ENCODE measurements at regions not wholly inside any gene's neighbourhood (a gene's known extent, or its start where the extent isn't known, plus 50 kb on each side); places are given as distances from the start of the nearest gene placed in this dataset.

DNA sequence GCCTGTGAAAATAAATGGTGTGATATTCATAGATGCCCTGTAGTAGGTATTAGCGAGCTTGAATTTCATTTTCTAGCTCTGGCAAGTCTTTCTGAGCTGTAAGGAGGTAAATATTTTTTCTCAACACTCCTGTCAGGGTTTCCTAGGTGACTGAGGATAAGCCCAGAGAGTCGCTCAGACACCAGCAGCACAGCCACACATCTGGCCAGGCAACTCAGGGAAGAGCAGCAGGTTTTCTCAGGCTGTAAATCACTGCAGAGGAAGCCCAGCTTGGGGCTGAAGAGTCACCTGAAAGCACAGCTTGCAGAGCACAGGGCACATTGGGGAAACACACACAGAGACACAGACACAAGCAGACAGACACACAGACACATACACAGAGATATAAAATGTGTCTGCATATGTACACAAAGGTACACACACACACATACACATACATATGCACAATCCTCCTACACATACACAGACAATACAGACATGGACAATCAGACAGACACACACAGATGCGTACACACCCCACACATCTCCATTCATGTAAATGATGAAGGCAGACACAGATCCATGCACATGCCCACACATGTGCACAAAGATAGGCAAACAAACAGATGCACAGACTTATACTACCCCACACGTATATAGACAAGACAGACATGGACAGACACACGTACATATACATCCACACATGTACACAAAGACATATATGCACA is 232.0 kb upstream of the TMTC1 start:
- no peak for DNase-seq (ENCODE audit: extremely low read depth, insufficient read length)
- Histone ChIP-seq H3K36me3 (ENCODE audit: control insufficient read depth, insufficient read depth, low read length) (no peaks in the 10 kb centered on the region), H3K27me3 (replicated peaks; ENCODE audit: control insufficient read depth, insufficient read depth, low read length) (no peaks in the 10 kb centered on the region), H3K4me3 (replicated peaks; ENCODE audit: low read depth, low read length) (no peak overlapping the region)
- TF ChIP-seq, protein P1, sequence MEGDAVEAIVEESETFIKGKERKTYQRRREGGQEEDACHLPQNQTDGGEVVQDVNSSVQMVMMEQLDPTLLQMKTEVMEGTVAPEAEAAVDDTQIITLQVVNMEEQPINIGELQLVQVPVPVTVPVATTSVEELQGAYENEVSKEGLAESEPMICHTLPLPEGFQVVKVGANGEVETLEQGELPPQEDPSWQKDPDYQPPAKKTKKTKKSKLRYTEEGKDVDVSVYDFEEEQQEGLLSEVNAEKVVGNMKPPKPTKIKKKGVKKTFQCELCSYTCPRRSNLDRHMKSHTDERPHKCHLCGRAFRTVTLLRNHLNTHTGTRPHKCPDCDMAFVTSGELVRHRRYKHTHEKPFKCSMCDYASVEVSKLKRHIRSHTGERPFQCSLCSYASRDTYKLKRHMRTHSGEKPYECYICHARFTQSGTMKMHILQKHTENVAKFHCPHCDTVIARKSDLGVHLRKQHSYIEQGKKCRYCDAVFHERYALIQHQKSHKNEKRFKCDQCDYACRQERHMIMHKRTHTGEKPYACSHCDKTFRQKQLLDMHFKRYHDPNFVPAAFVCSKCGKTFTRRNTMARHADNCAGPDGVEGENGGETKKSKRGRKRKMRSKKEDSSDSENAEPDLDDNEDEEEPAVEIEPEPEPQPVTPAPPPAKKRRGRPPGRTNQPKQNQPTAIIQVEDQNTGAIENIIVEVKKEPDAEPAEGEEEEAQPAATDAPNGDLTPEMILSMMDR (IDR thresholded peaks at IDR 0.05; ENCODE audit: insufficient read depth, low read length, poor library complexity, severe bottlenecking) = no peak

DNA sequence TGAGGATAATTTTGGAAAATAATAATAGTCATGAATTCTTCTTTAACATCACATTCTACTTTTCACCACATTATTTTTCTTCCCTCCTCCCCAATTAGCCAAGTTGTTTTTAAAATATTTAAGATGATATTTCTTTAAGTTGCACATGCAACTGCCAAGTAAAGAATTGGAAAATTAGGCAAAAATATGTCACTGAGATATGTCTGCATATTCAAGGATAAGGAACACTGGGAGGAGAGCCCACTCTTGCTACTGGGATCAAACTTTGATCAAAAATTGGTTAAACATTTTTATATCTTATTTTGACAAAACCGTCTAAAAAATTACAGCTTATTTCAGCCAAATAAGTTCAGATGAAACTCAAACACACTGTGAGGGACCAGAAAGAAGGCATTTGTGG is 231.2 kb upstream of the TMTC1 start:
- no peaks in the 10 kb centered on the region for H3K27me3 ChIP-seq (replicated peaks; ENCODE audit: control insufficient read depth, insufficient read depth, low read length)
- H3K4me3 ChIP-seq (replicated peaks; ENCODE audit: low read depth, low read length) = no peak overlapping the region
- no peak for DNase-seq (ENCODE audit: extremely low read depth, insufficient read length)
- TF ChIP-seq, protein P1 (IDR thresholded peaks at IDR 0.05; ENCODE audit: insufficient read depth, low read length, poor library complexity, severe bottlenecking) = no peak
- no peaks in the 10 kb centered on the region for H3K36me3 ChIP-seq (ENCODE audit: control insufficient read depth, insufficient read depth, low read length)

DNA sequence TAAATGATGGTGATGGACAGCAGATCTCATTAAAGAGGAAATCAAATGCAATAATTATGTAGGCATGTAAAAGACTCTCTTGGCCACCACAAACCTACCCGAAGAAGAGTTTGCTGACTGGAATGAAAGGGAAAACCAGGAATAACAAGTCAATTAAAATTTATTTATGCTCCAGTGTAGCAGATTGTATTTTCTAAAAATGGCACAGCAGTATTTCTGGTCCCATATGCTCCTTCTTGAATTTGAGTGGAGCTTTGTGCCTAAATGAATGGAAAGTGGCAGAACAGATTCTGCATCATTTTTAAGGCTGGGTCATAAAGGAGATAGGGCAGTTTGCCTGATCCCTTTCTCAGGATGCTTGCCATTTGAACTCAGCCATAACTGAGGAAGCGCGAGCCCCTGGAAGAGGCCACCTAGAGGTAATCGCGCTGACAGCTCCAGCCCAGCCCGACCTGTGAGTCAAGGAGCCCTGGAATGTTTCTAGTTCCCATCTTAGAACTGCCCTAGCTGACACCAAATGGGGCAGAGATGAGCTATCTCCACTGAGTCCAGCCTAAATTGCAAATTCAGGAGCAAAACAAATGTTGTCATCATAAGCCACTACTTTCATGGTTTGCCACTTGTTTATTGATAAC is 229.2 kb upstream of the TMTC1 start:
- Histone ChIP-seq H3K36me3 (ENCODE audit: control insufficient read depth, insufficient read depth, low read length) (no peaks in the 10 kb centered on the region), H3K27me3 (replicated peaks; ENCODE audit: control insufficient read depth, insufficient read depth, low read length) (no peaks in the 10 kb centered on the region), H3K4me3 (replicated peaks; ENCODE audit: low read depth, low read length) (no peak overlapping the region)
- TF ChIP-seq, protein P1 (IDR thresholded peaks at IDR 0.05; ENCODE audit: insufficient read depth, low read length, poor library complexity, severe bottlenecking) = no peak
- no peak for DNase-seq (ENCODE audit: extremely low read depth, insufficient read length)

DNA sequence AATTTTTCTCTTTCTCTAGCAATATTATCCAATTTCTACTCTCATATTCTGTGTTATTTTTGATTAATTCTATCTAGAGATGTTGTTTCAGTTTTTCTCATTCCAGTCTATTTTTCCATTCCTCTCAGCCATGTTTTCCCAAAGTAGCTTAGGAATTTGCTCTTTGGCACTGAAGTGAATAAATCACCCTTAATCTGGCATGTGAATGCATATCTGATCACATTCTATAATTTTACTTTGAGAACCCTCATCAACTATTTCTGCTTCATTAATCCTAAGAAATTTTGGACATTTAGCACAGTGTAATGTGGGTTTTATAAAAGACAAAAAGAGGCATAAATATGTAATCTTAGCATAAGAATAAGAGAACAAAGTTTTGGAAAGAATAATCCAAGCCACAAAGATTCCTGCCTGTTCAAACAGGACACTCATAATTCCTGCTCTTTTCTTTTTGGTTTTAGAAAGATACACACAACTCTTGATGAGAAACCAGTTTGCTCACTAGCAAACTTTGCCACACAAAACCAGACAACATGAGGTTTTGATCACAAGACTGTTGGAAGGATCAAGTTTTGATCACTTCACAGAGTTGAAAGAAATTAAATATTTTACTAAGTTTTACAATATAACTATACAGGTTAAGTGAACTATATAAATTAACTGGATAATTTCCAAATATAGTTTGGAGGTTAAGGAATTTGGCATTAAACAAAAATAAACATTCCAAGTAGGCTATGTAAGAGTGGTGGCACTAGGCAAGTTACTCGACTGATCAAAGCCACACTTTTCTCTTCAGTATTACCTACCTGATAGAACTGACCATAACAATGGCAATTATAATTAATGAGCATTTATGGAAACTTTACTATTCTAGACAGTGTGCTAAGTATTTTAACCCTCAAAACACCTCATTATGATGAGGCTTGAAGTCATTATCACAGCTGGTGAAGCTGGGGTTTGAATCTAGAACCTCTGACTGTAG is 226.6 kb upstream of the TMTC1 start:
- no peak for DNase-seq (ENCODE audit: extremely low read depth, insufficient read length)
- TF ChIP-seq, protein P1 (IDR thresholded peaks at IDR 0.05; ENCODE audit: insufficient read depth, low read length, poor library complexity, severe bottlenecking) = no peak
- no peaks in the 10 kb centered on the region for H3K36me3 ChIP-seq (ENCODE audit: control insufficient read depth, insufficient read depth, low read length)
- no peak overlapping the region for H3K4me3 ChIP-seq (replicated peaks; ENCODE audit: low read depth, low read length)
- no peaks in the 10 kb centered on the region for H3K27me3 ChIP-seq (replicated peaks; ENCODE audit: control insufficient read depth, insufficient read depth, low read length)

DNA sequence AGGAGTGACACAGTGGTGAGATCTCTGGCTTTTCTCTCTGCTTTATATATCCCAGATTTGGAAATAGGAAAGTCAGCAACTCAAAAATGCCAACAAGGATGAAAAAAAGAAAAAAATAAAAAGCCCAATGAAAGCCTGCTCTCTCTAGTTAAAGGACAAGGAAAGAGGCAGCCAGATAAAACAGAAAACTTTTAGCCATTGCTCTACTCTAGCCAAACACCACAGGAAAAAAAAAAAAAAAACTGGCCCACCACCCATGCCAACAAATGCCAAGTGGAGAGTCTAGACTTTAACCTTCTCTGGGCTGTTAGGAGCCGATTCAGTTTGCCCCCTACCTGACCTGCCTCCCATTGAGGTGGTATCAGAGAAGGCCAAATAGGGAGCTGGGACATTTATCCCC is 222.3 kb upstream of the TMTC1 start:
- Histone ChIP-seq H3K4me3 (replicated peaks; ENCODE audit: low read depth, low read length) (no peak overlapping the region), H3K27me3 (replicated peaks; ENCODE audit: control insufficient read depth, insufficient read depth, low read length) (no peaks in the 10 kb centered on the region), H3K36me3 (ENCODE audit: control insufficient read depth, insufficient read depth, low read length) (no peaks in the 10 kb centered on the region)
- TF ChIP-seq, protein P1 (IDR thresholded peaks at IDR 0.05; ENCODE audit: insufficient read depth, low read length, poor library complexity, severe bottlenecking) = no peak
- DNase-seq (ENCODE audit: extremely low read depth, insufficient read length) = no peak
